ENCODE measurements at regions not wholly inside any gene's neighbourhood (a gene's known extent, or its start where the extent isn't known, plus 50 kb on each side); places are given as distances from the start of the nearest gene placed in this dataset.
"Not testable (repeated sequence)": the region's sequence is repeated elsewhere in the genome, so short reads cannot be mapped to it uniquely, and the experiment has no call there.

DNA sequence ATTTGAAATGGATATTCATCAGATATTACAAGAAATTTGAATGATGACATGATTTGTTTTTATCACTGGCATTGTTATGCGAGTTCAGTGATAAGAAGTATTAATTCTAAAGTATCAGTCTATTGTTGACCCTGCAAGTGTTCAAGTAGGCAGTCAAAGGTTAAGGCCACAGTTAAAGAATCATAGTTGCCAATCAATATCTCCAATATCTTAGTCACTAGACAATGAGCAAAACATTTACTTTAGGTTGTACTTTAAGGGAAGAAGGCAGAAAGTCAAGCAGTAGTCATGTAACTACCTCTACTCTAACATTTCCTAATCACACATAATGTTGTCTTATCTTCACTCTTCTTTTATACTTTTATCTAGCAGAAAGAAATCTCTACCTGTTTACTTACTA lies 709.8 kb downstream of the PCDH17 start:
- no peak overlapping the region for H3K4me3 ChIP-seq (ENCODE audit: low read depth, low read length)
- in situ Hi-C loops (cut with HindIII; ENCODE audit: low sequenced_read_pairs): no loop called here
- DNase-seq (ENCODE audit: low read depth, low spot score): no peak
- TF ChIP-seq CTCF (IDR thresholded peaks at IDR 0.05; ENCODE audit: low read depth, low read length): no peak

DNA sequence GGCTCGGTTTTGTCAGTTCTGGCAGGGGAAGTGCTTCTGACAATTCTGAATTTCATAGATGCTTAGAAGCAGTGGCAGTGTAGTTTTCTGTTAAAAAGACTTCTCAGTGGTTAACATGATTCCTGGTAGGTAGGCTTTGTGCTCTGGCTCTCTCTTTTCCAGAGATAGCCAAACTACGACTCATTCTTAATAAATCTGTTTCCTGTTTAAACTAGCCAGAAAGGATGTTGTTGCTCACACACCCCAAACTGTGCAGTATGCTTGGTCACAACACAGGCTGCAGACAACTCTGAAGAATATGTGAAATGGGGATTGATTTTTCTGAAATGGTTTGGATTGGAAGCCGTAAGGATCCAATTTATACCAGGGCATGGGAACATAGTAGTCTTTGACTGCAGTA lies 711.5 kb downstream of the PCDH17 start:
- TF ChIP-seq CTCF (IDR thresholded peaks at IDR 0.05; ENCODE audit: low read depth, low read length): no peak
- no peak overlapping the region for H3K4me3 ChIP-seq (ENCODE audit: low read depth, low read length)
- in situ Hi-C loops (cut with HindIII; ENCODE audit: low sequenced_read_pairs): no loop called here
- peak; percentile 17 for DNase-seq (ENCODE audit: low read depth, low spot score)

DNA sequence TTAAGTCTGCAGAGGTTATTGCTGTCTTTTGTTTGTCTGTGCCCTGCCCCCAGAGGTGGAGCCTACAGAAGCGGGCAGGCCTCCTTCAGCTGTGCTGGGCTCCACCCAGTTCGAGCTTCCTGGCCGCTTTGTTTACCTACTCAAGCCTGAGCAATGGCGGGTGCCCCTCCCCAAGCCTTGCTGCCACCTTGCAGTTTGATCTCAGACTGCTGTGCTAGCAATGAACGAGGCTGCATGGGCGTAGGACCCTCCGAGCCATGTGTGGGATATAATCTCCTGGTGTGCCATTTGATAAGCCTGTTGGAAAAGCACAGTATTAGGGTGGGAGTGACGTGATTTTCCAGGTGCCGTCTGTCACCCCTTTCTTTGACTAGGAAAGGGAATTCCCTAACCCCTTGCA lies 720.6 kb downstream of the PCDH17 start:
- not testable (repeated sequence) for DNase-seq (ENCODE audit: low read depth, low spot score)

DNA sequence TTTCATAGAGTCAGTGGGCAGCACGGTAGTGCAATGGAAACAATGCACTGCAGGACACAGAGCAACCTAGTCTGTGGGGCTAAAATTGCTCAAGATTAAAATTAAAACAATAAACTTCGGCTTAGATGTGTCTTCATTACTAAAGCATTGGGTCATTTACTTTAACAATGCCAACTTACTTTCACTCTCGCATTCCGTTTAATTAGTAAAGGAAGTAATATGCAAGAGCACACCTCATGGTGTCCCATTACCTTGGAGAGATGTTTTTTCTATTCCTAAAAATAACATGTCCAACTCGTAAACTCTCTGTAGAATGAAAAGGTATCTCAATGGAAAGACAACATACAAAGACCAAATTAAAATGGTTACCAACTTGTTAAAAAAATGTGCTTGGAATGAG lies 738.4 kb downstream of the PCDH17 start:
- in situ Hi-C loops (cut with HindIII; ENCODE audit: low sequenced_read_pairs): no loop called here
- no peak for TF ChIP-seq CTCF (IDR thresholded peaks at IDR 0.05; ENCODE audit: low read depth, low read length)
- DNase-seq (ENCODE audit: low read depth, low spot score): no peak
- H3K4me3 ChIP-seq (ENCODE audit: low read depth, low read length): no peak overlapping the region

More for the DNA sequence above, 720.6 kb downstream of the PCDH17 start:
- in situ Hi-C loops (cut with HindIII; ENCODE audit: low sequenced_read_pairs); H3K4me3 ChIP-seq (ENCODE audit: low read depth, low read length): not testable (repeated sequence)

- TF ChIP-seq CTCF (IDR thresholded peaks at IDR 0.05; ENCODE audit: low read depth, low read length): no peak
- in situ Hi-C loops (cut with HindIII; ENCODE audit: low sequenced_read_pairs): no loop called here
- DNase-seq (ENCODE audit: low read depth, low spot score): no peak
- no peak overlapping the region for H3K4me3 ChIP-seq (ENCODE audit: low read depth, low read length)
Measured at GRCh38 chr13:58376349-58376748, 744.8 kb downstream of the PCDH17 start.

- in situ Hi-C loops (cut with HindIII; ENCODE audit: low sequenced_read_pairs): no loop called here
- DNase-seq (ENCODE audit: low read depth, low spot score): no peak
Measured at GRCh38 chr13:58376775-58377174, 745.2 kb downstream of the PCDH17 start.

DNA sequence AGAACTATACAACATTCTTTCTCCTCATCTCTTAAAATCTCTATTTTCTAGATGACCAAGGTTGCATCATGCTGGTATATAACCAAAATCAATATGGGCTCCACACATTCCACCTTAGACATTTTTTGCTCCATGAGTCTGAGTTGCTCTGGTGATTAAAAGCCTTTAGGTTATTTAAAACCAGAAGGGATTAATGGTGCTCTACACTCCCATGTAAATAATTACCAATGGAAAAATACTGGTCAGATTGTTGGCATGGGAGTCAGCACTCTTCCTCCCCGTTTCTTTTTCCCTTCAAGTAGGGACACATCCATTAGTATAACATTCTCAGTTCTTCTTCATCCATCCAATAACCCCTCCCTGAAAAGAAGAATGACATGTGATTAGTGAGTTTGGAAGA lies 747.7 kb downstream of the PCDH17 start:
- H3K4me3 ChIP-seq (ENCODE audit: low read depth, low read length): no peak overlapping the region
- in situ Hi-C loops (cut with HindIII; ENCODE audit: low sequenced_read_pairs): no loop called here
- TF ChIP-seq CTCF (IDR thresholded peaks at IDR 0.05; ENCODE audit: low read depth, low read length): no peak
- DNase-seq (ENCODE audit: low read depth, low spot score): no peak

More at GRCh38 chr13:58376775-58377174, 745.2 kb downstream of the PCDH17 start:
- no peak for TF ChIP-seq CTCF (IDR thresholded peaks at IDR 0.05; ENCODE audit: low read depth, low read length)
- H3K4me3 ChIP-seq (ENCODE audit: low read depth, low read length): no peak overlapping the region

- H3K4me3 ChIP-seq (ENCODE audit: low read depth, low read length); DNase-seq (ENCODE audit: low read depth, low spot score); in situ Hi-C loops (cut with HindIII; ENCODE audit: low sequenced_read_pairs): not testable (repeated sequence)
Measured at GRCh38 chr13:58385336-58385735, 753.8 kb downstream of the PCDH17 start.
